Kidney glomerular epithelial cell (primary cell): ENCODE measurements at regions not wholly inside any gene's neighbourhood (a gene's known extent, or its start where the extent isn't known, plus 50 kb on each side); places are given as distances from the start of the nearest gene placed in this dataset.

Source experiments
- DNase-seq: peaks from one replicate; lab custom pipeline; 2025; lab: John Stamatoyannopoulos, UW

GRCh38 chr20:43863821-43864544, 50.7 kb upstream of the TOX2 start:
- DNase-seq: no peak

- no peak for DNase-seq
These were observed 51.3 kb upstream of the TOX2 start for GRCh38 chr20:43863330-43863729.

GRCh38 chr20:43862438-43862837, 52.2 kb upstream of the TOX2 start:
- no peak for DNase-seq

GRCh38 chr20:43859994-43860393, 54.7 kb upstream of the TOX2 start:
- no peak for DNase-seq

GRCh38 chr20:43857932-43858331, 56.7 kb upstream of the TOX2 start:
- no peak for DNase-seq

GRCh38 chr20:43857127-43857526, 57.5 kb upstream of the TOX2 start:
- no peak for DNase-seq

- DNase-seq: no peak
These were observed 58.8 kb upstream of the TOX2 start for GRCh38 chr20:43855803-43856202.

GRCh38 chr20:43853918-43854317, 60.7 kb upstream of the TOX2 start:
- DNase-seq: no peak

GRCh38 chr20:43853174-43853803, 61.4 kb upstream of the TOX2 start:
- DNase-seq: no peak

GRCh38 chr20:43849496-43850186, 65.0 kb upstream of the TOX2 start:
- DNase-seq: no peak

- no peak for DNase-seq
These were observed 68.1 kb upstream of the TOX2 start for GRCh38 chr20:43846516-43846905.

GRCh38 chr20:43844778-43845614, 69.7 kb upstream of the TOX2 start:
- DNase-seq: peak; percentile 59

- no peak for DNase-seq
These were observed 70.5 kb upstream of the TOX2 start for GRCh38 chr20:43843965-43844660.

GRCh38 chr20:43843096-43843964, 71.3 kb upstream of the TOX2 start:
- DNase-seq: peak; percentile 38

GRCh38 chr20:43842126-43843020, 72.3 kb upstream of the TOX2 start:
- no peak for DNase-seq

GRCh38 chr20:43840382-43841070, 74.1 kb upstream of the TOX2 start:
- DNase-seq: no peak

GRCh38 chr20:43839793-43840199, 74.9 kb upstream of the TOX2 start:
- no peak for DNase-seq

GRCh38 chr20:43838703-43839060, 76.0 kb upstream of the TOX2 start:
- DNase-seq: no peak
